ENCODE measurements at regions not wholly inside any gene's neighbourhood (a gene's known extent, or its start where the extent isn't known, plus 50 kb on each side); places are given as distances from the start of the nearest gene placed in this dataset.
"Not testable (repeated sequence)": the region's sequence is repeated elsewhere in the genome, so short reads cannot be mapped to it uniquely, and the experiment has no call there.

GRCh38 chr12:34198924-34199323 lies 176.6 kb downstream of the ALG10 start:
- DNase-seq = no peak

GRCh38 chr12:34203866-34204620 lies 181.7 kb downstream of the ALG10 start:
- no peak for DNase-seq

GRCh38 chr12:34204830-34205285 lies 182.6 kb downstream of the ALG10 start:
- DNase-seq = no peak

- no peak for DNase-seq
These were observed 183.1 kb downstream of the ALG10 start for GRCh38 chr12:34205401-34205800.

GRCh38 chr12:34206061-34206785 lies 183.9 kb downstream of the ALG10 start:
- DNase-seq = no peak

- no peak for DNase-seq
These were observed 185.6 kb downstream of the ALG10 start for GRCh38 chr12:34207858-34208257.

- no peak for DNase-seq
These were observed 186.3 kb downstream of the ALG10 start for GRCh38 chr12:34208331-34209258.

GRCh38 chr12:34209259-34209835 lies 187.1 kb downstream of the ALG10 start:
- no peak for DNase-seq

- DNase-seq = no peak
These were observed 187.9 kb downstream of the ALG10 start for GRCh38 chr12:34210183-34210582.

GRCh38 chr12:34210689-34211530 lies 188.6 kb downstream of the ALG10 start:
- no peak for DNase-seq

GRCh38 chr12:34212651-34213050 lies 190.4 kb downstream of the ALG10 start:
- no peak for DNase-seq

GRCh38 chr12:34214011-34214410 lies 191.7 kb downstream of the ALG10 start:
- DNase-seq = no peak

- no peak for DNase-seq
These were observed 193.1 kb downstream of the ALG10 start for GRCh38 chr12:34215213-34215892.

- DNase-seq = no peak
These were observed 193.6 kb downstream of the ALG10 start for GRCh38 chr12:34215893-34216285.

- DNase-seq = no peak
These were observed 195.4 kb downstream of the ALG10 start for GRCh38 chr12:34217660-34218059.

- DNase-seq = no peak
These were observed 196.1 kb downstream of the ALG10 start for GRCh38 chr12:34218193-34219045.

- no peak for DNase-seq
These were observed 196.9 kb downstream of the ALG10 start for GRCh38 chr12:34219046-34219770.

- not testable (repeated sequence) for DNase-seq
These were observed 197.8 kb downstream of the ALG10 start for GRCh38 chr12:34220079-34220478.

- no peak for DNase-seq
These were observed 201.3 kb downstream of the ALG10 start for GRCh38 chr12:34223640-34224039.

GRCh38 chr12:34226044-34226443 lies 203.7 kb downstream of the ALG10 start:
- DNase-seq = not testable (repeated sequence)

Data from fibroblast of skin of right quadriceps (primary cell).